Limb (tissue), 2 donors: ENCODE measurements at regions not wholly inside any gene's neighbourhood (a gene's known extent, or its start where the extent isn't known, plus 50 kb on each side); places are given as distances from the start of the nearest gene placed in this dataset.

Experiments used
- DNase-seq, 2 donors: peaks; one replicate each; pipeline ENCODE4 v3.0.0-alpha.2; 2016; ENCODE audit errors: extremely low spot score in 2 of 2

DNA sequence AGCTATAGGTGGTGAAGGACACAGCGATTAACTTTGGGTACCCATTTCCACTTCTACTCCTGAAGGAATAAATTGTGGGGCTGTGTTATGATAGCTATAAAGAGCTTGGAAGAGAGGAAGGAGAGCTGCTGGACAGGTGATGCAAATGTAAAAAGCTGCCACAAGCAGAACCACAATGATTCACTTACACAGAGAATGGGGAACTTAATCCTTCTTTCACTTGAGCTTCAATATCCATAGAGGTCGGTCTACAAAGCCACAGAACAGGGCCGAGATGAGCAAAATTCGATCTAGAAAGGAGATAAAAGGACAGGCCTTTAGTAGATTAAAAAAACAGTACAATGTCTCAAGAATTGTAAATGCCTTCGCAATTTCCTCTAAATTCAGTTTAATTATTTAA lies 831.1 kb downstream of the LRFN5 start:
- DNase-seq: no peak

DNA sequence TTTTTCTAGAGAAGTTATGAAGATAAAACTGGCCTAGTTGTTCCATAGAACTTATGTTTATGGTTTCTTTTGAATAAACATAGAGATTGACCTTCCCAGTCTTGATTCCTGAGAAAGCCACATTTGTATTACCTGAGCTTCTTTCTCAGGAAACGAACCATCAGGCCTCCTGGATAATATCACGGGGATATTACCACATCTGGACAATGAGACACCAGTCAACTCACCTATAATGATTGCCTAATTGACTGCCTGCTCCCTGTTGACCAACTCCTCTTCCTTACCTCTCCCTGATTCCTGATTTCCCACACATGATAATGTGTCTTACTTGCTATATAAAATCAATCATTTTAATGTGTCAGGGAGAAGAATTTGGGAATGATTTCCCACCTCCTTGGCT lies 822.7 kb downstream of the LRFN5 start:
- no peak for DNase-seq

DNA sequence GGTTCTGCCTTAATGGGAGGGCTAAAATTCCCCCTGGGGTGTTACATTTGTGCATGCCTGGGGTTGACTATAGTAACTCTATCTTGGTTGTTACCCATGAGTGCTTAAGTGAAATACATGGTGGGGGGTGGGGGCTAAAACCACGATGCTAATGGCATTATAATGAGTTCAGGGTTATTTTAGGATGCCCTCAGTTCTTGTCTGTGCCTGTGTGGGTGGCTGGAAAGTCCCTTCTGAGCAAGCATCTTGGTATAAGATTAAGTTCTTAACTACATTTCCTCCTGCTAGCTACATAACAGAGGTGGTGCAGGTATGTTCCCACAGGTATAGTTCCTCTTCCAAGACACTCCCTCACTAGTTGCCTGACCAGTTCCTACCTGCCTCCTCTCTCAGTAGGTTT lies 822.3 kb downstream of the LRFN5 start:
- DNase-seq: no peak

DNA sequence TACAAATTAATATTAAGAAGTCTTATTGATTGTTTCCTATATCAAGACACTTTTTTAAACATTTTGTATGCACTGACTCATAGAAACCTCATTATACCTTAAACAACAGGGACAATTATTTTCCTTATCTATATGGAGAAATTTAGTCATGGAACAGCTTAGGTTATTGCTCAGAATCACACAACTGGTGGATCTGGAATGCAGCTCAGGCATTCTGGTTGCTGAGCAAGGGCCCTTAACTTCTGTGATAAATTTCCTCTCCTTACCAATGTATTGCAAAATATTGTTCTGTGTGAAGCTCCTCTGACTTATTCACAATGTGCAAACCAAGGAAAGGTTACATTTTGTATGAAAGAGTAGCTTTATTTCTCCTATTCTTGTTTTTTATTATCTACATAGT lies 817.8 kb downstream of the LRFN5 start:
- no peak for DNase-seq

DNA sequence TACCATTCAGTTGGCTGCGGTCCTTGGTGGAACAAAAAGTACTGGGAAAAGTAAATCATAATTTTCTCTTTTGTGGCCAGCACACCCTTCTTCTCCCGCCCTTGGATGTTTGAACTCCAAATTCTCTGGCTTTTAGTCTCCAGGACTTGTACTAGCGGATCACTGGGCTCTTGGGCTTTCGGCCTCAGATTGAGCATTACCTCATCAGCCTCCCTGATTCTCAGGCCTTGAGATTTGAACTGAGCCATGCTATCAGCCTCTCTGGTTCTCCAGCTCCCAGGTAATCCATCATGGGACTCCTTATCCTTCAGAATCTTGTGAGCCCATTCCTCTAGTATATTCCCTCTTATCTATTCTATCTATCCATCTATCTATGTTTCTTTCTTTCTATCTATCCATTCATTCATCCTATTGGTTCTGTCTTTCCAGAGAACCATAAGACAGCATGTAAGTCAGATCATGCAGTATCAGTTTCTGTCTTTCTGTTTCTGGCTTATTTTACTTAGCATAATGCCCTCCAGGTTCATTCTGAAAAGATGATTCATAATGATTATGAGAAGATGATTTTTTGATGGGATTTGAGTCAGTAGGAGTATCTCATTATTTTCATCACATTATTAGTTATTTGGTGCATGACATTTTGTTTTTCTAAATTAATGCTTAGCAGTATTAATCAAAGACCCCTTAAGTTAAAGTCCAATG lies 814.9 kb downstream of the LRFN5 start:
- DNase-seq: no peak

DNA sequence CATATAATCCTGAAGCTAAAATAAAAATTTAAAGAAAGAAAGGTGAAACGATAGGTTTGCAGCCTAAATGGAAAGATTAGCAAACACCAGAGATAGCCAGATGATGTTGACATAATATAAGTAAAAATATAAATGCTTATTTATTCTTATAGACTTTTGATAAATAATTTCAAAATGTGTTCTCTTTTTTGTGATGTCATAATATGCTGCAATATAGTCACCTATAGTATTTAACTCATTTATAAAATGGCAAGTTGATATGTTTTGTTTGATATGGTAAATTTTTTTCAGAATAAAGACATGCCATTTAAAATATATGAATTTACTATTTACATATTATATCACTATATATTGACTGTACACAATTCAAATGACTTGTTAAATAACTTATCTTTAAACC lies 813.4 kb downstream of the LRFN5 start:
- no peak for DNase-seq

DNA sequence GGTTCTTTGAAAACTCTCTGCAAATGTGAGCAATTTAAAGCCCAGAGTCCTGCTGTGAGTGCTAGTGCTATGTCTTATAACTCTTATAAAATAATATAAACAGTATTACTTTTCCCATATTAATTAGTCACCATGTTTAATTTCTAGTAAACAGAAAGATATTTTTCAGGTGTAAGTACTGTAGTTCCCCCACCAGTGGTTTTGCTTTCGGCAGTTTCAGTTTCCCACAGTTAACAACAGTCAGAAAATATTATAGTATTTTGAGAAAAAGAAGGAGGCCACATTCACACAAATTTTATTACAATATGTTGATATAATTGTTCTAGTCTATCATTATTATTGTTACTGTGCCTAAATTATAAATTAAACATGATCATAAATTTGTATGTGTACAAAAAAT lies 800.5 kb downstream of the LRFN5 start:
- no peak for DNase-seq

DNA sequence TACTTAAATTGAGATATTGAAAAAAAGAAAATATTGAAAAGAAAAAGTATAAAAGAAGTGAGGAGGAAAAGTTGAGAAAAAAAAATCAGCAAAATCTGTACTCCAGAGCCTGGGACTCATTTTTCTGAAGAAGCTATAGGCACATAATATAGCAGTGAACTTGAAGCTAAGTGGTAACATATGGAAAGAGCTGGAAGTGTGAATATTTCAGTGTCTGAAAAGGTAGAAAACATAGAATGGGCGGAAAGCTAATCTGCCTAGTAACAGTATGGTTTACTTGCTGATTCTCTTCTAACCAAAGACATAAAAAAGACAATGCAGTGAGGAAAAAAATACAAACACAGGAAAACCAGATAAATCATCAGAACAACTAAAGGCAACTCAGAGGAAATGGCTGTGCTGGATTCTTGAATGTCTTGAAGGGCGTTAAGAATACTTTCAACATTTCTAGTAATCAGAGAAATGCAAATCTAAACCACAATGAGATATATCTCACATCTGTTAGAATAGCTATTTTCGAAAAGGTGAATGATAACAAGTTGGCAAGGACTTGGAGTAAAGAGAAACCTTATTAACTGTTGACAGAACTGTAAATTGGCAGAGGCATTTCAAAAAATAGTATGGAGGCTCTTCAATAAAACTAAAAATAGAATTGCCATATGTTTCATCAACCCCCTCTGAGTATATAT lies 784.6 kb downstream of the LRFN5 start:
- no peak for DNase-seq

DNA sequence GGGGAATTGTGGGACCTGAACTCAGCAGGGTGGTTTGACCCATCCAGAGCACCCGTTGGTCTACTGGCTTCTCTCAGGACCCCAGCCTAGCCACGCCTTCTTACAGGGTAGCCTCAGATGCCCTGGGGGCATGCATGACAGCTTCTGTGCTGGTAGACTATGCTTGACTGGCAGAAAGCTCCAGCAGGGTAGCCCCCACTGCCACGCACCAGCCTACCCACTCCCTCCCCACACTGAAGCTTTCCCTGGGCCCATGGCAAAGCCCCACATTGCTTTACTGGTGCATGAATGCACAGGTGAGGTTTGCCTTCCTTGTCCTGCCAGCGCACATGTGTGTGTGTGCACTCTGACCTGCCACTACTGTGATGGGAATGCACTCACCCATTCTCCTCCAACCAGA lies 772.2 kb downstream of the LRFN5 start:
- no peak for DNase-seq

DNA sequence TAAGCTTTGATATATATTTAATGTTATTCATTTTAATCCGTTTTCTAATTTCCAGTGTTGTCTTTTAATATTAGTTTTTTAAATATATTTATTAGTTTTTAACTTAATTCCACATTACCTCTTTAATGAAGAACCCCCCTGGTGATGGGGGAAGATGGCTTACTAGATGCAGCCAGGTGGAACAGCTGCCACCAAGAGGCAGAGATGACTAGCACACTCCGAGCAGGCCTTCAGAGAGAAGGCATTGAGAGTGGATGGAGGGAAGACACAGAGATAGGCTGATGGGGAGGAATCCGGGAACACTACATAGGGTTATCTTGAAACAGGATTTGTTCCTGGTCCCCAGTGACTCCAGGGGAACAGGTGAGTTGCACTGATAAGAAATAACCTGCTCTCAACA lies 771.6 kb downstream of the LRFN5 start:
- no peak for DNase-seq

DNA sequence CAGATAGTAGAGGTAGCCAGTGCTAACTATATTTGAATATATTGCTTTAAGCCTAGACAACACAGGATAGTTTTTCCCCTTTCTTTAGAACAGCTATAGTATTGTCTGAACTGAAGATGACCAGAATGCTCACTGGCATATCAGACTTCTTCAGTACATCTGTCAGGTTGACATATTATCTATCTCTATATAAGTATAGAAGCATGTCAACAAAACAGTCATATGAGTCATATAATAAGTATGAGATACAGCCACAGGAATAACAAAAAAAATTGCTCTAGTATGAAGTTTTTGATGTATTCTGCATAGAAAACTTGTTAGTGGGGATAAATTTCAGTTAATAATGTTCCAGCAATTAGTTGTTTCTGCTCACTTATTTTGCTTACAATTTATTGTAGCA lies 767.7 kb downstream of the LRFN5 start:
- no peak for DNase-seq

DNA sequence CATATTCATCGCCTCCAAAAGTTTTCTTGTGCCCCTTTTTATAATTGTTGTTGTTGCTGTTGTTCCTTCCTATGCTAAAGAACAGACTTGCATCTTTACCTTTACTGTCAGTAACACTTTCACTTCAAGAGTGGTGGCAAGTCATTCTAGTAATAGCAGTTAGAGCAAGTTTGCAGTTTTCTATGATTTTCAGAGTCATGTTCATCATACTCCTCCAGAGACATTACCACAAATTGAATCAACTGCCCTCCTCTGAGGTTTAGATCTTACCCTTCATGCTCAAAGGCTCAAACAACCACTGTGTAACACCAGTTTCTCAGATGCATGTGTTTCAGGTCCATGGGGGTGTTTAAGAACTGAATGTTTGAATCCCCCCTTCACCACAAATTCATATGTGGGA lies 763.4 kb downstream of the LRFN5 start:
- DNase-seq: no peak

DNA sequence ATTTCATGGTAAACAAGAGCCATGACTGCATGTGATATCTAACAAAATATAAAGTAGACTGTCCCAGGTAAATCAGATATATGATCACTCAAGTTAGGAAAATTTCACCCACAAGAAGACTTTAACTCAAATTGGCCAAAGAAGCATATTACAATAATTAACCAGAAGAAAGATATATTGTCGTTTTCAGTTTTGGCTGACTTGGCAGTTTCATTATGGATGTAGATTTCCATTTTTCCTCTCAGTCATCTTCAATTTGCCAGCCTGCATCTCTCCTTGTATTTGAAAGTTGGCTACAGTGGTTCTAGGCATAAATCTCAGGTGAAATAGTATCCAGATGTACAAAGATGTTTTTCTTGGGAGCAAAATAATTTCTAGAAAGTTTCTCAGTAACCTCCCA lies 761.6 kb downstream of the LRFN5 start:
- no peak for DNase-seq

DNA sequence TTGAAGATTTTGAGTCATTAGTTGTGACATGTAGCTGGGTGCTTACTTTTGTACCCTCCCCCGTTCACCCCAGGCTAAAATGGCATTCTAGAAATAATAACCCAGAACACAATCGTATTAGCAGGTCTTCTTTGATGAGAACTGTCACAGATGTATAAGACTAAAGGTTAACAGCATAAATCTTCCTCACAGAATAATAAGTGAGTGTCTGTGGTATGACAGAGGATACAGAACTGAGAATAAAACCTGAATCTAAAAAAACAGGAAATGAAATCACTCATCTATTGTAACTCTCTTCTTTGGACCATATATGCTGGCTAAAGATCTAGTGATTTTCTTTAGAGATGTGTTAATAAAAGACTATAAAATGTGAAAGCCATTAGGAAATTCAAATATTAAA lies 746.6 kb downstream of the LRFN5 start:
- DNase-seq: no peak

DNA sequence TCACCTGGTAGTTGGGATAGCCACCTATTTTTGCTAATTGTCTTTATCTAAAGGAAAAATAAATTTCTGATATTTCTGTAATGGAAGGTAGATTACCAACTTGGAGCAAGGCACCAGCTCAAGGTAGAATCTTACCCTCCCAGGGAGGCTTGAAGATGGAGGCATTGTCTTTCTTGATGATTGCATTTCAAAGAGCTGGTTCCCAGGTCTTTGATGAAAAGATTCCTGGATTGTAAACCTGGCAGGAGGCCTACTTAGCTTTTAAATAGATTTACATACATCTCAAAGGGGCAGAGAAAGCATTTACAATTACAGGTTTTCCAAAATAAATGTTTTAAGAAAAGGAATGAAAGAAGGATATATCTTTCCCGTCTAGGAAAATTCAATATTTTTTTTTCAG lies 729.2 kb downstream of the LRFN5 start:
- DNase-seq: no peak

DNA sequence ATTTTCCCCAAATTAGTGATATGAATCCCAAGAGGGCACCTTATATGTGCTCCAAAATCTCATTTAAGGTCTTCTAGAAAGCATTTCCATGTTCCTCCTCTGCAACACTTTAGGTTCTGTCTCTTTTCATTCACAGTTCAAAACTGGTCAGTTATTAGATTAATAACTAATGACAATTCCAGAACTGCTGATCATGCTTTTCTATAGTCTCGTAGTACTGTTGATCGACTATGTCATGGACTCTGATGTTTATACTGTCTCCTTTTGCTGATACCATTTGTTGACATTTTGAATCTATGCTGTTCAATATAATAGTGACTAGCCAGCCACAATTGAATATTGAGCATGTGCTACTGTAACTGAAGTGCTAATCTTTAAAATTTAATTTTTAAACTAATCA lies 728.3 kb downstream of the LRFN5 start:
- no peak for DNase-seq

DNA sequence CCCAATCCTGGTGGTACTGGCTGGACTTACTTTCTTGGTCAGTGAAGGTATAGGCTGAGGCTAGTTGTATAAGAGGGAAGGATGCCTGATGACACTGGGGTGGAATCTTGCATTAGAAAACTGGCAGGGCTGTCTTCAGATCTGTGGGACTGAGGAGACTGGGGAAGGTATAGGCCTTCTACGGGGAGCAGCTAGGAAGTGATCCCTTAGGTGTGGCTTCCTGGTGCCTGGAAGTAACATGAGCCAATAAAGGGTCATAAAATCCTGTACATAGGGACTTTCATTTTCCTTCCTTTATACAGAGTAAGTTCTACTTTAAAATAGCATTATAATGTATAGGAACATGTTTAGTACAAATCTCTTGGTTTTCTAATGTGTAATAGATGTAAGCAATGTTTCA lies 716.8 kb downstream of the LRFN5 start:
- DNase-seq: no peak

DNA sequence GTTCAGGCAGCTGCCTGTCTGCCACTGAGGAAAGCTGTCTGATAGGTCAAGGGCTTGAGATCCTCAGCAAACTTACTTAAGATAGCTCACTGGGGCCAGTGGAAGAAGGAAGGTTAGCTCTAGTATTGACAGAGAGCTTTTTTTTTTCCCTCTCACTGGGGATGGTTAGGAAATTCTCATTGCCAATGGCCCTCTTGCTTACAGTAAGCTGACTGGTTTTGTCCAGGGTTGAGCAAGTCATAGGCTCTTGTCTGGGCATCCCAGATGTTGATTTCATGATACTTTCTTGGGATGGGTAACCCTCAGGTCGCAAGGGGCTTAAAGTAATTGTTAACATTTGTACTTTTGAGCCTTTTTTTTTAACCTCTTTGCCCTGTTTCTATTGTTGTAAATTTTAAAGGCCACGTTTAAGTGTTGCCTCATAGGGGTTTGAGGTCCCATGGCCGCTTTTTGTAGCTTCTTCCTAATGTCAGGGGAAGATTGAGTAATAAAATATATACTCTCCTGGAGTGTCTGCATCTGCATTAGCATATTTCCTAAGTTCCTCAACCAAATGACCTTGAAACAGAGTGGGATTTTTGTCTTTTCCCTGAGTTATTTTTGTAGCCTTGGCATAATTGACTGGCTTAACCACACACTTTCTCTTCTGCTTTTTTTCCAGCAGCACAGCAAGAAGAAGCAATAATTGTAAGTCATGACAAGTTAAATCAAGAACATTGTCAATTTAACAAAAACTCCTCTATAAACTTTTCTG lies 716.0 kb downstream of the LRFN5 start:
- no peak for DNase-seq

DNA sequence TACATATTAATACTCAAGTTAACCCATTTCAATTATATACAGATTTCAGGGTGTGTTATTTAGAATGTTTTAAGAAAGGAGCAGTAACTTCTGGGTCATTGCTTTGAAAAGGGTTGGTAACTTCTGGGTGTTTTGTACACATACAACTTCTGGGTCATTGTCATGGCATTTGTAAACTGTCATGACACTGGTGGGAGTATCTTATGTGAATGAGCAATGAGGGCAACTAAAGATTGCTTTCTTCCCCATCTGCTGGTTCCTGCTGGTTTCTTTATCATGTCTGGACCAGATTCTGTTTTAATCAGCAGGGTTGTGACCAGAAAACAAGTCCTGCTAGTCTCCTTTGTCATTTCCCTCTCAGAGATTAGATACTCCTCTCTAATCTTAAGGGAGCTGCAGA lies 713.3 kb downstream of the LRFN5 start:
- no peak for DNase-seq

DNA sequence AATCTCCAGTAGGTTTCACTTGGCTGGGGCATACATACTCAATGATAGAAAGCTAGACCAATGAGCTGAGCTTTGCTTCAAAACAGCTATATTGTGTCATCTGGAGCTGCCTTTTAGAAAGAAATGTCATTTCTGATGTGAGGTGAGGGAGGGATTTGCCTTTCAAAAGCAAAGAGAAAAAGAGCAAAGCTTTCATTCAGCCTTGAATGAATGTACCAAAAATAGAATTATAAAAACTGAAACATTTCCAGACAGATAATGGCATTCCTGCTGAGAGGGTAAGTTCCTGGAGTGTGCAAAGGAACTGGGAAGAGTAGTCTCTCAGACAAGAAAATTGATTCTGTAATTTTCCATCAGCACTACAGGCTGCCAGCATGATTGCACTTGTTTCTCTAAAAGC lies 710.0 kb downstream of the LRFN5 start:
- DNase-seq: no peak

DNA sequence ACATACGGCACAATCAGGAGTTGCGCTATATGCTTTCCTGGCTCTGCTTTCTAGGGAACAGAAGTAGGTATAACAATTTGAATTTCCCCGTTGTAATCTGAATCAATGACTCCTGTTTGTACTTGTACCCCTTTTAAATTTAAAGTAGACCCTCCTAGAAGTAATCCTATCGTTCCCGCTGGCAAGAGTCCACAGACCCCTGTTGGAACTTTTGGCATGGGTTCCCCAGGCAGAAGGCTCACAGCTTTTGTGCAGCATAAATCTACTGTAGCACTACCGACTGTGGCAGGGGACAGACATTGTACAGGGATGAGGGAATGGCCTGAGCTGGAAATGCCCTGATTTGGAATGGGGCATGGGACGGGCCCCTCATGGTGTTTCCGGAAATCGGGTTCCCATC lies 705.2 kb downstream of the LRFN5 start:
- DNase-seq: no peak

DNA sequence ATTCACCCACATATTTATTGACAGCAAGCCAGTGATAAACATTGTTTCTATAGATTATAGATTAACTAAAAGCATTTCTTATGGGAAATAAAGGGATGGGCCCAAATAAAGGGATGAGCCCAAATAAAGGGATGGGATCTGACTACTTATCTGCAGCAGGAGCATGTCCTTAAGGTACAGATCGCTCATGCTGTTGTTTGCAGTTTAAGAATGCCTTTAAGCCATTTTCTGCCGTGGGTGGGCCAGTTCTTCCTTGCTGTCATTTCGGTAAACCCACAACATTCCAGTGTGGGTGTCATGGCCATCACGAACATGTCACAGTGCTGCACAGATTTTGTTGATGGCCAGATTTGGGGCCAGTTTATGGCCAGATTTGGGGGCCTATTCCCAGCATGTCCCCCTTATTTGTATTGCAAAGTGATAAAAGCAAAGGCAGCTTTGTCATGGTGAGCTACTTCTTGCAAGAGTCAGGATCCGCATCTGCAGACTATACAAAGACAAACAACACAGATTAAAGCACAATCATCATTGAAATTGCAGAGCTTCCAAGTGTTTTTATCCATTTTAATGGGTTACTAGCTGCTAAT lies 700.7 kb downstream of the LRFN5 start:
- no peak for DNase-seq
